GM12874 (cell line): ENCODE measurements at regions not wholly inside any gene's neighbourhood (a gene's known extent, or its start where the extent isn't known, plus 50 kb on each side); places are given as distances from the start of the nearest gene placed in this dataset.

Experiments
- TF ChIP-seq, protein P1 (sequence below): IDR thresholded peaks from 2 replicates; pipeline ENCODE4 v1.5.1; 2011; ENCODE audit warnings: low read depth, mild to moderate bottlenecking, control low read depth, low read length, moderate library complexity; ENCODE audit not compliant: insufficient read depth

GRCh38 chr5:158532739-158533138 lies 567.0 kb downstream of the EBF1 start:
- TF ChIP-seq, protein P1, sequence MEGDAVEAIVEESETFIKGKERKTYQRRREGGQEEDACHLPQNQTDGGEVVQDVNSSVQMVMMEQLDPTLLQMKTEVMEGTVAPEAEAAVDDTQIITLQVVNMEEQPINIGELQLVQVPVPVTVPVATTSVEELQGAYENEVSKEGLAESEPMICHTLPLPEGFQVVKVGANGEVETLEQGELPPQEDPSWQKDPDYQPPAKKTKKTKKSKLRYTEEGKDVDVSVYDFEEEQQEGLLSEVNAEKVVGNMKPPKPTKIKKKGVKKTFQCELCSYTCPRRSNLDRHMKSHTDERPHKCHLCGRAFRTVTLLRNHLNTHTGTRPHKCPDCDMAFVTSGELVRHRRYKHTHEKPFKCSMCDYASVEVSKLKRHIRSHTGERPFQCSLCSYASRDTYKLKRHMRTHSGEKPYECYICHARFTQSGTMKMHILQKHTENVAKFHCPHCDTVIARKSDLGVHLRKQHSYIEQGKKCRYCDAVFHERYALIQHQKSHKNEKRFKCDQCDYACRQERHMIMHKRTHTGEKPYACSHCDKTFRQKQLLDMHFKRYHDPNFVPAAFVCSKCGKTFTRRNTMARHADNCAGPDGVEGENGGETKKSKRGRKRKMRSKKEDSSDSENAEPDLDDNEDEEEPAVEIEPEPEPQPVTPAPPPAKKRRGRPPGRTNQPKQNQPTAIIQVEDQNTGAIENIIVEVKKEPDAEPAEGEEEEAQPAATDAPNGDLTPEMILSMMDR = no peak

- TF ChIP-seq, protein P1 = no peak
Observed at GRCh38 chr5:158531860-158532259, 567.9 kb downstream of the EBF1 start.

DNA sequence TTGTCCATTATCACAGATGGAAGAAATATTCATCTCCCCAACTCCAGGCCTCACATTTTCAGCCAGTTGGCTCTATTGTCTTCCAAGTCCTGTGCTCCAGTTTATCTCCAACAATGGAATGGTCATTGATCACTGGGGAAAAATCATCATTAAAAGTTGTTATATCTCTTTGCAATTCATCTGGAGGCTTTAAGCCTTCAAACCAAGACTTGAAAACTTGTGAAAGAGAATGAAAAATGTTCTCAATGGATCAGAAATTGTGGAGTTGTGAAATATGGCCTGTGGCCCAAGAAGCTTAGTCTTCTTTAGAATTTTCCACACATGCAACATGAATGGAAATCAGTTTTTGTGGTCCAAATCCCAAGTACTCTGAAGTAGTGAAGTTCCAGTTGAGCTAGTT lies 569.6 kb downstream of the EBF1 start:
- TF ChIP-seq, protein P1 = no peak

DNA sequence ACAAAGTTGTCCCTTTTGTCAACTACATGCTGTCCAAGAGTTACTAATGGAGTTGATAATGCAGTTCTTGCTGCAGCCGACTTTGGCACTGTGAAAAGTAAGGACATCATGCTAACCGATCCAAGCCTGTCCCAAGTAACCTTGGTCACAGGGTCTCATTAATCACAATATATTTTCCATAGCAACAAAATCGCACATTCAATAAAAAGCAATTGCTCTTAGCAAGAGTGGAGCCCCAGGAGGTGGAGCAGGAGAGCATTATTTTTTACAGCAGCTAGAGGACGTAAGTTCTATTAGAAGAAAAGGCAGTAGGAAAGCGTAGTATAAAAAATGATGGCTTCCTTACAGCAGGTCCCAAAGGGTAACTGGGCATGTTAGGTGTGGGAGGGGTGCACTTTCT lies 570.3 kb downstream of the EBF1 start:
- TF ChIP-seq, protein P1 = no peak

- TF ChIP-seq, protein P1 = no peak
Observed at GRCh38 chr5:158525663-158526062, 574.1 kb downstream of the EBF1 start.

- TF ChIP-seq, protein P1 = no peak
Observed at GRCh38 chr5:158524070-158524469, 575.6 kb downstream of the EBF1 start.

DNA sequence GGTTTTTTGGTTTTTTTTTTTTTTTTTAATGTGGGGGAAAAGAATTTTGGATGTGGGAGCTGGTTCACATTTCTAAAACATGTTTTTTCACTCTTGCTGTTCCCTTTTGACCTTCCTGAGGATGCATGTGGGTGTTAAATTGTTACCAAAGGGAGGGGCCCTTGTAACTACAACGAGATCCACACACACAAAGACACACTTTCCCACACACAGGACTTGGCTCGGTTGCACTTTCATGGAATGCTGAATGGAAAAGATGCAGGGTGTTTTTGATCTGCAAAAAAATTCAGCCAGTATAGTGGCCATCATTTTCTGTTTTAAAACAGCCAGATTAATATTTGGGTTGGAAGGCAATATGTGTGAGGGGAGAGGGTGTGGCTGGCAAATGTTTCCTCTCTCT lies 576.9 kb downstream of the EBF1 start:
- TF ChIP-seq, protein P1 = no peak

GRCh38 chr5:158521995-158522394 lies 577.7 kb downstream of the EBF1 start:
- TF ChIP-seq, protein P1 = no peak
